ENCODE measurements at regions not wholly inside any gene's neighbourhood (a gene's known extent, or its start where the extent isn't known, plus 50 kb on each side); places are given as distances from the start of the nearest gene placed in this dataset.

- no peaks in the 10 kb centered on the region for H3K9me3 Mint-ChIP-seq
- H3K4me1 Mint-ChIP-seq, result no peaks in the 10 kb centered on the region
- no peaks in the 10 kb centered on the region for H3K9me3 ChIP-seq (ENCODE audit: control insufficient read depth, low read depth, low read length)
Measured at GRCh38 chr9:115328677-115329076, 210.7 kb upstream of the TNC start.

More at GRCh38 chr9:115328677-115329076, 210.7 kb upstream of the TNC start:
- Histone ChIP-seq H3K4me2 (ENCODE audit: insufficient read depth, insufficient read length, low read length) (no peak overlapping the region), H2AFZ (ENCODE audit: low read length) (no peak overlapping the region), H3K56ac (ENCODE audit: insufficient read length, low read depth, low read length) (no peak overlapping the region), H3K27ac (ENCODE audit: insufficient read length, low read depth, low read length) (no peak overlapping the region), H3K18ac (ENCODE audit: insufficient read length, low read depth, low read length) (no peak overlapping the region), H3K79me2 (ENCODE audit: insufficient read depth, low read length) (no peaks in the 10 kb centered on the region), H3K4ac (ENCODE audit: low read depth, low read length) (no peak overlapping the region), H2BK120ac (ENCODE audit: low read depth, low read length, poor library complexity, severe bottlenecking) (no peak overlapping the region), H2BK12ac (ENCODE audit: insufficient read length, low read depth, low read length) (no peak overlapping the region), H3K27me3 (ENCODE audit: insufficient read depth, low read length) (no peaks in the 10 kb centered on the region), H2BK5ac (ENCODE audit: insufficient read length, low read length) (no peak overlapping the region), H3K23ac (ENCODE audit: insufficient read length, low read depth, low read length) (no peak overlapping the region), H4K20me1 (ENCODE audit: control insufficient read depth, insufficient read depth, insufficient read length) (no peaks in the 10 kb centered on the region), H3K14ac (ENCODE audit: insufficient read depth, low read length) (no peak overlapping the region), H3T11ph (ENCODE audit: low read length) (no peak overlapping the region), H2AK5ac (ENCODE audit: insufficient read length, low read length) (no peak overlapping the region), H3K4me1 (ENCODE audit: insufficient read depth, low read length) (no peaks in the 10 kb centered on the region; the same call in 1 of the 2 replicates), H3K23me2 (ENCODE audit: insufficient read length, low read depth, low read length, poor library complexity, severe bottlenecking) (no peaks in the 10 kb centered on the region), H4K8ac (replicated peaks; ENCODE audit: insufficient read length, low read depth, low read length) (no peak overlapping the region), H2BK15ac (ENCODE audit: low read depth, low read length) (no peak overlapping the region), H2BK20ac (ENCODE audit: low read depth, low read length, poor library complexity, severe bottlenecking) (no peak overlapping the region), H3K79me1 (ENCODE audit: insufficient read depth, low read depth, low read length, poor library complexity, severe bottlenecking) (no peaks in the 10 kb centered on the region), H4K91ac (ENCODE audit: insufficient read length, low read depth, low read length) (no peak overlapping the region), H3K9ac (ENCODE audit: extremely low read depth, insufficient read length, low read length) (no peak overlapping the region), H4K5ac (ENCODE audit: insufficient read length, low read depth, low read length) (no peak overlapping the region)
- TF ChIP-seq CTCF (conservative IDR thresholded peaks at IDR 0.05), result no peak
- DNase-seq, result no peak
- H3K4me3 Mint-ChIP-seq, result no peak overlapping the region
- peaks cover 2% of the 10 kb centered on the region for H3K27me3 Mint-ChIP-seq (ENCODE audit: low read depth)
- no peaks in the 10 kb centered on the region; a peak in 2 of 7 replicates for H3K36me3 Mint-ChIP-seq (ENCODE audit: insufficient read depth in 1 of 3, low read depth in 3 of 3)
- no peak overlapping the region for H3K27ac Mint-ChIP-seq
